Activated CD4-positive, alpha-beta T cell treated with anti-CD3 and anti-CD28 coated beads, Interleukin-2, amount 50 U/mL, for 24 hours (primary cell): ENCODE measurements at regions not wholly inside any gene's neighbourhood (a gene's known extent, or its start where the extent isn't known, plus 50 kb on each side); places are given as distances from the start of the nearest gene placed in this dataset.
"Not testable (repeated sequence)": the region's sequence is repeated elsewhere in the genome, so short reads cannot be mapped to it uniquely, and the experiment has no call there.

ENCODE experiments used
- DNase-seq, 2 donors: peaks; one replicate each; pipeline ENCODE4 v3.0.0-alpha.2; 2020; ENCODE audit warnings: low read depth in 1 of 2, low spot score in 1 of 2

- not testable (repeated sequence) for DNase-seq
These were observed 51.9 kb upstream of the SLC1A4 start for GRCh38 chr2:64937314-64937686.

GRCh38 chr2:64937687-64938491, 51.3 kb upstream of the SLC1A4 start:
- DNase-seq: no peak

- no peak for DNase-seq
These were observed 50.5 kb upstream of the SLC1A4 start for GRCh38 chr2:64938607-64939285.

GRCh38 chr2:64939332-64939917, 49.8 kb upstream of the SLC1A4 start:
- no peak for DNase-seq
